KMS-11 (cell line): ENCODE measurements at regions not wholly inside any gene's neighbourhood (a gene's known extent, or its start where the extent isn't known, plus 50 kb on each side); places are given as distances from the start of the nearest gene placed in this dataset.

Experiments used
- H2AFZ ChIP-seq: fragments of 200-600 bp; sonication (generic); 2 replicates; pipeline ENCODE4 v1.6.1; 2016; ENCODE audit warnings: antibody characterized with exemption, mixed run types, low read depth
- H3K27ac ChIP-seq: fragments of 200-600 bp; sonication (generic); 2 replicates; pipeline ENCODE4 v1.6.1; 2016; ENCODE audit warnings: mild to moderate bottlenecking, mixed run types
- H3K27me3 ChIP-seq: fragments of 200-600 bp; sonication (generic); 2 replicates; pipeline ENCODE4 v1.6.1; 2017; ENCODE audit warnings: mild to moderate bottlenecking, low read depth, mixed run types, moderate library complexity; ENCODE audit not compliant: insufficient read depth
- H3K36me3 ChIP-seq: fragments of 200-600 bp; sonication (generic); 2 replicates; pipeline ENCODE4 v1.6.1; 2017; ENCODE audit warnings: mild to moderate bottlenecking, mixed run types; ENCODE audit not compliant: insufficient read depth
- H3K4me1 ChIP-seq: fragments of 200-600 bp; sonication (generic); 2 replicates; pipeline ENCODE4 v1.6.1; 2016; ENCODE audit warnings: mild to moderate bottlenecking, low read depth, mixed run types; ENCODE audit not compliant: poor library complexity, severe bottlenecking
- H3K4me2 ChIP-seq: fragments of 200-600 bp; sonication (generic); 2 replicates; pipeline ENCODE4 v1.7.0; 2016; ENCODE audit warnings: mild to moderate bottlenecking, mixed run types
- H3K4me3 ChIP-seq: fragments of 200-600 bp; sonication (generic); IDR thresholded peaks from 2 replicates; pipeline ENCODE4 v1.6.1; 2017; ENCODE audit warnings: low read depth, low read length, mixed read lengths; ENCODE audit not compliant: insufficient read depth
- H3K79me2 ChIP-seq: fragments of 200-600 bp; sonication (generic); 2 replicates; pipeline ENCODE4 v1.6.1; 2016; ENCODE audit warnings: low read depth, mixed run types; ENCODE audit not compliant: insufficient read depth
- H3K9ac ChIP-seq: fragments of 200-600 bp; sonication (generic); 2 replicates; pipeline ENCODE4 v1.6.1; 2016; ENCODE audit warnings: mild to moderate bottlenecking, mixed run types
- H4K20me1 ChIP-seq: fragments of 200-600 bp; sonication (generic); 2 replicates; pipeline ENCODE4 v1.6.1; 2016; ENCODE audit warnings: mild to moderate bottlenecking, mixed run types; ENCODE audit not compliant: insufficient read depth
- TF ChIP-seq, protein P1 (sequence below): fragments of 200-600 bp; sonication (generic); conservative IDR thresholded peaks from 2 replicates; pipeline ENCODE4 v1.6.1; 2017; ENCODE audit warnings: low read depth, mild to moderate bottlenecking, antibody characterized with exemption, low read length, moderate library complexity, mixed read lengths

DNA sequence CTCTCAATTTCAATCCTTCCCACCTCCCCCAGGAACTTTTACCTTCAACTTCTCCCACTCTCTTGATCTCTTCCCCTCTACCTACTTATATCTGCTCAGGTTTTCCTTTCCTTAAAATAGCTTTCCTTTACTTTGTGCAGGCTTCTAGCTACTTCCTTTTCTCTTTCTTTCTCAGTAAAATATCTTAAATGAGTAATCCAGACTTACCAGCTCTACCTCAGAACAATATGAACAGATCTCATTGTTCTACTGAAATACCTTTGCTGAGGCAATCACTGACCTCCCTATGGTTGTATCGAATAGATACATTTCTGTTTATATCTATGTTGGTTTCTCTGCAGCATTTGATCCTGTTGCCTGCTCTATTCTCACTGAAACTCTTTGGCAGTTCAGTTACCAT lies 86.7 kb upstream of the WDR44 start:
- H3K36me3 ChIP-seq: no peaks in the 10 kb centered on the region
- no peak overlapping the region for H3K27ac ChIP-seq
- no peaks in the 10 kb centered on the region for H4K20me1 ChIP-seq
- H3K4me3 ChIP-seq: no peak overlapping the region
- H3K4me1 ChIP-seq: no peaks in the 10 kb centered on the region
- H3K4me2 ChIP-seq: no peak overlapping the region
- no peaks in the 10 kb centered on the region for H3K79me2 ChIP-seq
- no peak overlapping the region for H2AFZ ChIP-seq
- H3K9ac ChIP-seq: no peak overlapping the region
- H3K27me3 ChIP-seq: no peaks in the 10 kb centered on the region
- TF ChIP-seq, protein P1, sequence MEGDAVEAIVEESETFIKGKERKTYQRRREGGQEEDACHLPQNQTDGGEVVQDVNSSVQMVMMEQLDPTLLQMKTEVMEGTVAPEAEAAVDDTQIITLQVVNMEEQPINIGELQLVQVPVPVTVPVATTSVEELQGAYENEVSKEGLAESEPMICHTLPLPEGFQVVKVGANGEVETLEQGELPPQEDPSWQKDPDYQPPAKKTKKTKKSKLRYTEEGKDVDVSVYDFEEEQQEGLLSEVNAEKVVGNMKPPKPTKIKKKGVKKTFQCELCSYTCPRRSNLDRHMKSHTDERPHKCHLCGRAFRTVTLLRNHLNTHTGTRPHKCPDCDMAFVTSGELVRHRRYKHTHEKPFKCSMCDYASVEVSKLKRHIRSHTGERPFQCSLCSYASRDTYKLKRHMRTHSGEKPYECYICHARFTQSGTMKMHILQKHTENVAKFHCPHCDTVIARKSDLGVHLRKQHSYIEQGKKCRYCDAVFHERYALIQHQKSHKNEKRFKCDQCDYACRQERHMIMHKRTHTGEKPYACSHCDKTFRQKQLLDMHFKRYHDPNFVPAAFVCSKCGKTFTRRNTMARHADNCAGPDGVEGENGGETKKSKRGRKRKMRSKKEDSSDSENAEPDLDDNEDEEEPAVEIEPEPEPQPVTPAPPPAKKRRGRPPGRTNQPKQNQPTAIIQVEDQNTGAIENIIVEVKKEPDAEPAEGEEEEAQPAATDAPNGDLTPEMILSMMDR: no peak

DNA sequence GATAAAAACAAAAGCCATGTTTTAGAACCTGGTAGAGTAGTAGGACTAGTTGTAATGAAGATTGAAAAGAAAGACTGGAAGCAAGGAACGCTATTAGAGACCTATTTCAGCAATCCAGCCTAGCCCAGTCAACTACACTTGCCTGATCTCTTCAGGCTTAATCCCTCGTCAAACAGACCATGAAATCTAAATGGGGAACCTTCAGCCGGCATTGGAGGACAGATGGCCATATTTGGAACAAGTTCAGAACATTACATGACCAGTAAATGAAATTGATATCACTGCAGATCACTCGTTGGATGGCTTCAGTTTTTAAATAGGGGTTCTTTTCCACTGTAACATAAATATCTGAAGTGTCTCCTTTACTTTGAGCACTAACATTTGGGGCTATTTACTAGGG lies 84.8 kb upstream of the WDR44 start:
- TF ChIP-seq, protein P1: no peak

GRCh38 chrX:118271775-118272174 lies 74.1 kb upstream of the WDR44 start:
- H2AFZ ChIP-seq: no peak overlapping the region
- TF ChIP-seq, protein P1: no peak
- no peak overlapping the region for H3K27ac ChIP-seq

More for the DNA sequence above, 84.8 kb upstream of the WDR44 start:
- Histone ChIP-seq H4K20me1 (no peaks in the 10 kb centered on the region), H3K36me3 (no peaks in the 10 kb centered on the region), H3K4me1 (no peaks in the 10 kb centered on the region), H2AFZ (no peak overlapping the region), H3K4me3 (no peak overlapping the region), H3K9ac (no peak overlapping the region), H3K4me2 (no peak overlapping the region), H3K79me2 (no peaks in the 10 kb centered on the region), H3K27me3 (no peaks in the 10 kb centered on the region), H3K27ac (no peak overlapping the region)

GRCh38 chrX:118272242-118272641 lies 73.7 kb upstream of the WDR44 start:
- Histone ChIP-seq H3K79me2 (no peaks in the 10 kb centered on the region), H2AFZ (no peak overlapping the region), H3K36me3 (no peaks in the 10 kb centered on the region), H4K20me1 (no peaks in the 10 kb centered on the region), H3K27ac (no peak overlapping the region), H3K4me3 (no peak overlapping the region), H3K9ac (no peak overlapping the region), H3K4me2 (no peak overlapping the region), H3K27me3 (no peaks in the 10 kb centered on the region), H3K4me1 (no peaks in the 10 kb centered on the region)
- TF ChIP-seq, protein P1: no peak

More at GRCh38 chrX:118271775-118272174, 74.1 kb upstream of the WDR44 start:
- H3K9ac ChIP-seq: no peak overlapping the region
- no peak overlapping the region for H3K4me2 ChIP-seq
- H3K4me3 ChIP-seq: no peak overlapping the region
- no peaks in the 10 kb centered on the region for H3K4me1 ChIP-seq
- no peaks in the 10 kb centered on the region for H3K27me3 ChIP-seq
- H3K36me3 ChIP-seq: no peaks in the 10 kb centered on the region
- no peaks in the 10 kb centered on the region for H3K79me2 ChIP-seq
- H4K20me1 ChIP-seq: no peaks in the 10 kb centered on the region
